ACHN (cell line): ENCODE measurements at regions not wholly inside any gene's neighbourhood (a gene's known extent, or its start where the extent isn't known, plus 50 kb on each side); places are given as distances from the start of the nearest gene placed in this dataset.

ENCODE experiments used
- DNase-seq: peaks from one replicate; pipeline ENCODE4 v3.0.0-alpha.2; 2015
- in situ Hi-C: cut with HindIII; loops from 2 replicates; pipeline ENCODE4 v1.10.0; 2017; ENCODE audit warnings: low sequenced_read_pairs, low pct_ligation_motif_present, low pct_unique_long_range_greater_than_20kb

DNA sequence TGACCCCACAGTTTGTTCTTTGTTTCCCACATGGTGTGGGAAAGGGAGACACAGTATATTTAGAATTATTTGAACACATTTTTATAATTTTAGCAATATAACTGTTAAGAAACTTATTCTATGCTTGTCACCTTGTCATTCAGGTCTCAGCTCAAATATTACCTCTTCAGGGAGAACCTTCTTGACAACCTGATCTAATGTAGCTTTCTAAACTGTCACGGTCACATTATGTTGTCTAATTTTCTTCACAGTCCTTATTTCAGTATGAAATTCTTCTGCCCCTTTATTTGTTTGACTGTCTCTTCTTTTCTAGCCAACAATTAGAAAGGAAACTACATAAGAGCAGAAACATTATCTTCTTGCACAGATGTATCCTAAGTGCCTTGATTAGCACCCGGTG lies 304.3 kb upstream of the PARD3B start:
- in situ Hi-C loops: no loop called here
- DNase-seq: no peak

GRCh38 chr2:204249437-204249836 lies 295.8 kb upstream of the PARD3B start:
- DNase-seq: no peak
- in situ Hi-C loops: no loop called here

- in situ Hi-C loops: no loop called here
- no peak for DNase-seq
Observed at GRCh38 chr2:204250692-204251091, 294.6 kb upstream of the PARD3B start.

DNA sequence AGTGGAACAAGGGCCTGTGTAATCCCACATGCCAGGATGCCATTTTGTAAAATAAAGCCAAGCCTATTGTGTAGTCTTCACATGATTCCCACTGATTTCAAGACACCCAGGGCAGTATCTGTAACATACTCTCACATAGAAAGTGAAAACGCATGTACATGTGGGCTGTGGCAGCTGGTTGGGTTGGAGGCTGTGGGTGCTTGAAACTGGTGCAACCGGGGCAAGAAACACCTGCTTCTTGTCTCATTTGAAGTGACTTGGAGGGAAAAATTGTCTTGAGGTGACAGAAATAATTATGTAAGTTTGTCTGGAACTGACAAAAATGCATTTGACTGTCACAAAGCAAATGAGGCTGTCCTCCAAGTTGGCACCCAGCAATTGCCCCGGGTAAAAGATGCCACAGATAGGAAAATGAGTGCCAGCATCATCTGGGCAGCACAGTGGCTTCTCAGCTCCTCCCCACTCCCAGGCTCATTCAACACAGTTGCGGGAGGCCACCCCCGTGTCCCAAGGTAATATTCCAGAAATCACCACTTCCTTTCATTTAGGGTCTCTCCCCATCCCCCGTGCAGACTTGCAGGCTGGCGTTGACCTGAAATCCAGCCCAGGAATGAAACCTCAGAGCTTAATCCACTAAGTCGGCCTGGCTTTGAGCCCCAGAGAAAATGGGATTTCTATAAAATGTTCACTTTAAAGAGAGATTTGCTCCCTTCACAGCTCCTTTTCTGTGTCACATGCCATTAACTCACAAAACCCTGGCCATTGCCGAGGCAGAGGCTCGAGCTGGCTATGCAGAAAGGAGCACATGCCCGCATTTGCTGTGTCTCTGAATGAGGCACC lies 293.9 kb upstream of the PARD3B start:
- in situ Hi-C loops: no loop called here

GRCh38 chr2:204251998-204252376 lies 293.3 kb upstream of the PARD3B start:
- DNase-seq: no peak

More for the DNA sequence above, 293.9 kb upstream of the PARD3B start:
- DNase-seq: no peak

DNA sequence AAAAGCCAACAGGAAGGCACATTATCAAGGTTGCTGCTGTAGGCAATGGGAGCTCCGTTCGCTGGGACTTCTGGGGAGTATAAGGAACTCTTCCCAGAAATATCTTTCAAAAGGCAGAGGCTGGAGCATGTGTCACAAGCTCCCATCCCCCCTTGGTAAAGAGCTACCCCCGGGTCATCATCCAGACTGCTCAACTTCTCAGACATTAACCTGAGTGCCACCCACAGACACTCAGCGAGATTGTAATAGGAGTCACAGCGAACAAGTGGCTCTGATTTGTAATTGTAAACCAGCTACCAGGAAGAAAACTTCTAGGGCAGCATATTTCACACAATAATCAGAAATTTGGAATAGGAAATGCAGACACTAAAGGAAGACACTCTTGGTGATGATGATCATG lies 290.2 kb upstream of the PARD3B start:
- no peak for DNase-seq
- in situ Hi-C loops: no loop called here

More at GRCh38 chr2:204251998-204252376, 293.3 kb upstream of the PARD3B start:
- in situ Hi-C loops: no loop called here

DNA sequence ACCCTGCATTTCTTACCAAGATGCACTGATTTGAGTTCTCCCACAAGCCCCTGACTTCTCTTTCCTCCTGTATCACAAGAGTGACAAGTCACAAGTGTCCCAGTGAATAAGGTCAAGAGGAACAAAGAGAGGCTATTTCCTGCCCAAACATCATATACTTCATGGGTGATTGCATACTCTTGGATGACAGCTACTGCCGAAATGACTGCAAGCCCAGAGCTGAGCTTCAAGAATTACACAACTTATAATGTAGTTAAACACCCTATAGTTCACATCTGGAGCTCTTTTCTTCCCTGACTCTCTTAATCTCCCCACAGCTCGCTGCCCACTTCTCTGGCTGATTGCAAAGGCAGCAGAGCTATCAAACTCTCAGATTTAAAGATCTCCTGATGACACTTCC lies 289.7 kb upstream of the PARD3B start:
- in situ Hi-C loops: no loop called here
- DNase-seq: no peak

GRCh38 chr2:204257781-204258180 lies 287.5 kb upstream of the PARD3B start:
- DNase-seq: no peak
- in situ Hi-C loops: no loop called here

DNA sequence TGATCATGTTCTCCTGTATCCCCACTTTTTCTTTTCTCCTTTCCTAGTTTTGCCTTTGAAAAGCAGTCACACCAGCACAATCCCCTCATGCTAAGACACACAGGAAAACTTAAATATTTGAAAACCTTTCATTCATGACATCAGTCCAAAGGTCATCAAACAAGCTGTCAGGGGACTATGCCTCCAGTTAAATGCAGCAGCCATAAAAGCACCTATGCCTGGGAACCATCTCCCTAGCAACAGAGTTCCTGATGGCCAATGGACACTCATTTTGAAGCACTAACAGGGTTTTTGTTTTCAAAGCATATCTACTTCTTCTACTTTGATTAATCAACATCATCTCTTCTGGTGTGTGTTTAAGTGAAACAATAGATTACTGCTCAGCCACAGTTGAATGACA lies 286.4 kb upstream of the PARD3B start:
- in situ Hi-C loops: no loop called here
- DNase-seq: no peak

DNA sequence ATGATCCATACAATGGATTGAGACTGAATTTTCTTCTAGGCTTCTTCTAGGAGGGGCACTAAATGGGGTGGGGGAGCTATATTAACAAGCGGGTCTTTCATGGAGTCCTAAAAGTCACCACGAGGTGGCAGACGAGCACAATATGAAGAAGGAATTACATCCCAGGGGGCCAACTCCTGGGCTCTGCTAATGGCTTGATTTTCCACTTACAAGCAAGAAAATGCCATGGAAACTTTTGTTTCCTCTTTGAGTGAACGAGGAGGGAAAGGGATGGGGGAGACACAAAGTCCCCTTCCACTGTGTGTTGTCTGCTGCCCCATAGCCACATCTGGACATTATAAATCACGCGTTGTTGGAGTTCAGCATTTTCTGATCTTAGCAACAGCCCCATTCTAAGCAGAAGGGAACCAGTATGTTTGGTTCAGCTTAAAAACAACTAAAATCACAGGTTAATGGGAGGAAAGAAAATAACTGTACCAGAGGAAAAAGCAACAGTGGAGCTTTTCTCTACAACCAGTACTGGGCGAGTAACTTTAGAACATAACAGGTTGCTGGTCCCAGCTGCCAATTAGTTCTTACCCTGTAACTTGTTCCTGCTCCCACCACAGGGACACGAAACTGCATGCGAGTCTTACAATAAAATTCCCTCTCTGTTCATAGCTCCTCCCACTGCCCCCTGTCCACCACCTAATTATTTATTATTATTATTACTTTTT lies 285.0 kb upstream of the PARD3B start:
- in situ Hi-C loops: no loop called here
- peak; percentile 80 for DNase-seq

DNA sequence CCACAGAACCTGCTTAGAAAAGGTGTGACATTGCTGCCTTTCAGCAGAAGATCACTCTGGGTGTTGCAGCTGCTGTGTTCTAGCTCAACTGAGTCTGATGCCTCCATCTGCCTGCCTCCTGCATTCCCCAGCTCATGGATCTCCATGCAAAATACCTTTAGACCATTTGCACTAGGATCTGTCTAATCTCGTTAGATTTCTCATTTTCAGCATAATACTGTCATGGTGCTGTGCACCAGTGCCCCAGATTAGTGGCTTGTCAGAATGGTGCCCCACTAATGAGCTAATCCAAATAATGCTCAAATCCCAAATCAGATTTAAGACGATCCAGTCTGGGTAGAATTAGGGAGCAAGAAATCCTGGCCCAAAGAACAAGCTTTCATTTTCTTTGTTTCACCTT lies 284.4 kb upstream of the PARD3B start:
- in situ Hi-C loops: no loop called here
- DNase-seq: no peak

DNA sequence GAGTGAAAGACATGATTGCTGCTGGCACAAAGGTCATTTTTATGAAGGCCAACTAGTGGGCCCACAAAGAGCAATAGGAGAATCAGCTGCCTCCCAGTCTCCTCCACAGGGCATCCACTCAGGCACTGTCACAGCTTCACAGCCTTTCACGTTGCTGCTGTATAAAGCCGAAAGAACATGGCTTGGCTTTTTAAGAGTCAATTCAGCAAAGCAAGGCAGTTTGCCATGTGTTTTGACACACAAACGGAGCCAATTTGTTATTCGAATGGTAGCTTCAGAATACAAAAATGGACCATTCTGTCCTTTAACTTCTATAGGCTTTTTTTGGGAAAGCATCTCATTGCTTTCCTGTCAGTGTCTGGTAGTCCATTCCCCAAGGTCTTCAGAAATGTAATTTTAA lies 283.4 kb upstream of the PARD3B start:
- in situ Hi-C loops: no loop called here
- DNase-seq: no peak

GRCh38 chr2:204264085-204264553 lies 281.2 kb upstream of the PARD3B start:
- in situ Hi-C loops: no loop called here
- DNase-seq: no peak

GRCh38 chr2:204264621-204265140 lies 280.6 kb upstream of the PARD3B start:
- DNase-seq: no peak
- in situ Hi-C loops: no loop called here

- in situ Hi-C loops: no loop called here
Observed at GRCh38 chr2:204265681-204266181, 279.5 kb upstream of the PARD3B start.

GRCh38 chr2:204268458-204268857 lies 276.8 kb upstream of the PARD3B start:
- DNase-seq: no peak
- in situ Hi-C loops: no loop called here

More at GRCh38 chr2:204265681-204266181, 279.5 kb upstream of the PARD3B start:
- no peak for DNase-seq

GRCh38 chr2:204268971-204269370 lies 276.3 kb upstream of the PARD3B start:
- no peak for DNase-seq

GRCh38 chr2:204272089-204272488 lies 273.2 kb upstream of the PARD3B start:
- in situ Hi-C loops: no loop called here

More at GRCh38 chr2:204268971-204269370, 276.3 kb upstream of the PARD3B start:
- in situ Hi-C loops: no loop called here

GRCh38 chr2:204272610-204273287 lies 272.5 kb upstream of the PARD3B start:
- DNase-seq: no peak
- in situ Hi-C loops: no loop called here

More at GRCh38 chr2:204272089-204272488, 273.2 kb upstream of the PARD3B start:
- DNase-seq: no peak
